Nephron progenitor cell (in vitro differentiated cells): ENCODE measurements at regions not wholly inside any gene's neighbourhood (a gene's known extent, or its start where the extent isn't known, plus 50 kb on each side); places are given as distances from the start of the nearest gene placed in this dataset.

ENCODE experiments used
- DNase-seq: peaks from one replicate; pipeline ENCODE4 v3.0.0; 2021
- H3K27ac Mint-ChIP-seq: 2 replicates; pipeline ENCODE4 v1.8.0; 2021; ENCODE audit warnings: mild to moderate bottlenecking, moderate library complexity, mixed read lengths
- H3K27me3 Mint-ChIP-seq: 2 replicates; pipeline ENCODE4 v1.8.0; 2021; ENCODE audit warnings: mild to moderate bottlenecking, low read depth, mixed read lengths; ENCODE audit not compliant: poor library complexity
- H3K36me3 Mint-ChIP-seq: 2 replicates; pipeline ENCODE4 v1.8.0; 2021; ENCODE audit warnings: low read depth, mixed read lengths
- H3K4me1 Mint-ChIP-seq: 2 replicates; pipeline ENCODE4 v1.8.0; 2021; ENCODE audit warnings: mixed read lengths
- H3K4me3 Mint-ChIP-seq: 2 replicates; pipeline ENCODE4 v1.8.0; 2021; ENCODE audit warnings: mild to moderate bottlenecking, moderate library complexity, mixed read lengths
- H3K9me3 Mint-ChIP-seq: 2 replicates; pipeline ENCODE4 v1.8.0; 2021; ENCODE audit warnings: mild to moderate bottlenecking, moderate library complexity, mixed read lengths
- TF ChIP-seq, protein P1 (sequence below): fragments of 200-600 bp; sonication (generic); IDR thresholded peaks from 2 replicates; pipeline ENCODE4 v1.5.0; 2021; ENCODE audit warnings: antibody characterized with exemption

DNA sequence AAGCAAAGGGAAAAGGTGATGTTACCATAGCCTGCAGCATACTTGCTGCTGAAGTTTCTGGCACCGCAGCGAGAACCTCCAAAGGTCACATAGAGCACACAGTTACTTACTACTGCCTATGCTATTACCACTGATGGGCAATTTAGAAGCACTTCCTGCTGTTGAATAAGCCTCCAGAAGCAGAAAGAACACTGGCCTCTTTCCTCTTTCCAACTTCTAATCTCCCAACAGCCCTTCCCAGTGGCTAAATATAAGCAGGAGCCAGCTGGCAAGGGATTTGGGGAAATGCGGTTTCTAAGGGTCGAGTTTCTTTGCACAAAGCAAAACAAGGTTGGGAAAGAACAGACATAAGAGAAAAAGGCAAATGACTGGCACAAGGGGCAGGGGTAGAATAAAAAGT, 669.2 kb upstream of the ACO1 start:
- no peak overlapping the region for H3K27ac Mint-ChIP-seq
- H3K27me3 Mint-ChIP-seq: no peaks in the 10 kb centered on the region
- no peaks in the 10 kb centered on the region for H3K36me3 Mint-ChIP-seq
- H3K4me3 Mint-ChIP-seq: no peak overlapping the region
- DNase-seq: no peak
- H3K9me3 Mint-ChIP-seq: no peaks in the 10 kb centered on the region
- TF ChIP-seq, protein P1, sequence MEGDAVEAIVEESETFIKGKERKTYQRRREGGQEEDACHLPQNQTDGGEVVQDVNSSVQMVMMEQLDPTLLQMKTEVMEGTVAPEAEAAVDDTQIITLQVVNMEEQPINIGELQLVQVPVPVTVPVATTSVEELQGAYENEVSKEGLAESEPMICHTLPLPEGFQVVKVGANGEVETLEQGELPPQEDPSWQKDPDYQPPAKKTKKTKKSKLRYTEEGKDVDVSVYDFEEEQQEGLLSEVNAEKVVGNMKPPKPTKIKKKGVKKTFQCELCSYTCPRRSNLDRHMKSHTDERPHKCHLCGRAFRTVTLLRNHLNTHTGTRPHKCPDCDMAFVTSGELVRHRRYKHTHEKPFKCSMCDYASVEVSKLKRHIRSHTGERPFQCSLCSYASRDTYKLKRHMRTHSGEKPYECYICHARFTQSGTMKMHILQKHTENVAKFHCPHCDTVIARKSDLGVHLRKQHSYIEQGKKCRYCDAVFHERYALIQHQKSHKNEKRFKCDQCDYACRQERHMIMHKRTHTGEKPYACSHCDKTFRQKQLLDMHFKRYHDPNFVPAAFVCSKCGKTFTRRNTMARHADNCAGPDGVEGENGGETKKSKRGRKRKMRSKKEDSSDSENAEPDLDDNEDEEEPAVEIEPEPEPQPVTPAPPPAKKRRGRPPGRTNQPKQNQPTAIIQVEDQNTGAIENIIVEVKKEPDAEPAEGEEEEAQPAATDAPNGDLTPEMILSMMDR: no peak
- no peaks in the 10 kb centered on the region for H3K4me1 Mint-ChIP-seq

DNA sequence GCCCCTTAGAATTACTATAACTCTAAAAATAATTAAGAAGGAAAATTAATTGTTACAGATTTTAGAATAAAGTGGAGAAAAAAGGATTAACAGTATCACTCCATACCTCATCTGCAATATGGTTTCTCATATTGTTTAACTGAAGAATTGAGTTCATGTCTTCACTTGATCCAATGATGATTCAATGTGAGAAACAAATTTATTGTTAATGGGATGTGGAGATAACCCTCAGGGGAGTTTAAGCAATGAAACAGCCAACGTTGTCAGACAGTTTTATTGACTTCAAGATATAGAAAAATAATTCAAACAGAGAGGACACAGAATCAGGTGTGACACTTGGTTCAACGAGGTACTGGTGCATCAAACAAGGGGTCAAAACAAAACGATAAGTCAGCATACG, 665.2 kb upstream of the ACO1 start:
- Mint-ChIP-seq H3K4me3 (no peak overlapping the region), H3K27ac (no peak overlapping the region), H3K4me1 (no peaks in the 10 kb centered on the region), H3K27me3 (no peaks in the 10 kb centered on the region), H3K36me3 (no peaks in the 10 kb centered on the region), H3K9me3 (no peaks in the 10 kb centered on the region)
- no peak for DNase-seq
- TF ChIP-seq, protein P1: no peak

DNA sequence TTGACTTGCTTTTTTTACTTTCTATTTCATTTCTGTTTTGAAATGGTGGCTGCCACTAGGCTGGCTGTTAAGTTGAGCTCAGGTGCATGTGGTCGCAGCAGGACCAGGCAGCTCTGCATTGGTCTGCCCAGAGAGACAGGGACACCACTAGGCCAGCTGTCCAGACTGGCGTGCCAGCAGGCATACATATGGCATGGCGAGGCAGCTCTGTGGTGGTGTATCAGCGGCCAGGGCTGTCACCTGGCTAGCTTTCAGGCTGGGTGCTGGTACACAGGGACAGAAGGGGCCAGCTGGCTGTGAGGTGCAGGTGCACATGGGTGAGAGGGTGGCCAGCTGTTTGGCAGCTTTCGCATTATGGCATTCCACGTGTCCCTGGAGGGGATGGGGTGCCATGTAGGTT, 654.0 kb upstream of the ACO1 start:
- Mint-ChIP-seq H3K4me3 (no peak overlapping the region), H3K27ac (no peak overlapping the region), H3K4me1 (no peaks in the 10 kb centered on the region), H3K9me3 (no peaks in the 10 kb centered on the region), H3K36me3 (no peaks in the 10 kb centered on the region), H3K27me3 (no peaks in the 10 kb centered on the region)
- TF ChIP-seq, protein P1: no peak
- DNase-seq: no peak

DNA sequence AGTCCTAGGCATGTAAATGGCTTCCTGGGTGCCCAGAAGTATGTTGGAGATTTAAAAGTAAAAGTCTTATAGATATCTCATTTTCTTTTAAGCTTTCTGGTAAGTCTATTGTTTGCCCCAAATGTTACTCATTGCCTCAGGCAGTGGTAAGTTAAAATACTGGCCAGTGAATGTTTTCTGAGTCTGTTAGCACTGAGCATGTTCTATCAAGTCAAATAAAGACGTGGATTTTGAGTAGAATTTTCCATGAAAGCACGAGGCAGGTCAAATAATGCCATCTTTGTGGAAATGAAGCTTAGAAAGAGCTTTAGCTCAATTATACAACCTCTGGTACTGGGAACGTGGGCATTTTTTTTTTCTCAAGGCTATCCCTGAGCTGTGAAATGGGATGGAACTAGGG, 651.3 kb upstream of the ACO1 start:
- H3K27me3 Mint-ChIP-seq: no peaks in the 10 kb centered on the region
- no peaks in the 10 kb centered on the region for H3K9me3 Mint-ChIP-seq
- H3K27ac Mint-ChIP-seq: no peak overlapping the region
- H3K4me3 Mint-ChIP-seq: no peak overlapping the region
- H3K4me1 Mint-ChIP-seq: no peaks in the 10 kb centered on the region
- TF ChIP-seq, protein P1: no peak
- no peaks in the 10 kb centered on the region for H3K36me3 Mint-ChIP-seq
- no peak for DNase-seq

DNA sequence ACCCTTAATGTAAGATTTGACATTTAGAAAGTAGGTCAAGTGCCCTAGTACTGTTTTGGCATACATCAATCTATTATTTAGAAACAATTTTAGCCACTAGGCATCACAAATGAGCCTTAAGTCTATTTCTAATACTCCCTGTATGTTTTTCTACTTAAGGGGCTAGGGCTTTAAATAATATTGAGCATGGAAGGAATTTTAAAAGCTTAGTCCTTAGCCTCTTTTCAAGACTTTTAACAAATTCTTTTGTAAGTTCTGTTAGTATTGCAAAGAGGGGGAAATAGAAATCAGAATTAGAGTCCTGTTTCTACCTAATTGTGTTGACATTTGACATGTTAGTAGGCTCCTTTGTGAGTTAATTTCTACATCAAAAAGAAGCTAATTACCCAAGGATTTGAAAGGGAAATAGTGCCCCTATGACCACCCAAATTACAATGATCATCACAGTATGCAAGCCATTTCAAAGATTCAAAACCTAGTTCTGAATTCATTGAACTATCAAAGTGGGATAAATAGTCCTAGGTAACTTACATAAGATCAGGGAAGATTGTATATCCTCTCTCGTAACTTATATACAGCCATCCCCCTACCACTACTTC, 647.8 kb upstream of the ACO1 start:
- no peak for DNase-seq
- Mint-ChIP-seq H3K36me3 (no peaks in the 10 kb centered on the region), H3K4me1 (no peaks in the 10 kb centered on the region), H3K27me3 (no peaks in the 10 kb centered on the region), H3K9me3 (no peaks in the 10 kb centered on the region), H3K4me3 (no peak overlapping the region), H3K27ac (no peak overlapping the region)
- TF ChIP-seq, protein P1: no peak

DNA sequence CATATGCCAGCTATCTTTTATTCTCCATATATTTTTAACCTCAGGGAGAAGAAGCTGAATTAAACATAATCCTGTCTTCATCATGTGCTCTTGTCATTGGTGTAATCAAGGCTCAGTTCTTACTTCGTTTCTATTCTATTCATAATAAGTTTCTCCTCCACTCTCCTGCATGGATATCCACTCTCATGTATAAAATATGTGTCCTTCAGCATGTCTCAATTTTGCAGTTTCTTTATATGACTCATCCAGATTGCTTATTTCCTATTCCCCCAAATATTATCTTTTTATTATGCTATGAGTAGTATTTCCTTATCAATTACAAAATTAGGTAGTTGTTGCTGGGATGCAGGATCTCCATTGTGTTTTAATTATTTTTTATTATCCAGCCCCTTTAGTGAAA, 643.7 kb upstream of the ACO1 start:
- TF ChIP-seq, protein P1: no peak
- no peaks in the 10 kb centered on the region for H3K36me3 Mint-ChIP-seq
- no peak for DNase-seq
- H3K4me1 Mint-ChIP-seq: no peaks in the 10 kb centered on the region
- H3K27me3 Mint-ChIP-seq: no peaks in the 10 kb centered on the region
- no peak overlapping the region for H3K4me3 Mint-ChIP-seq
- no peaks in the 10 kb centered on the region for H3K9me3 Mint-ChIP-seq
- no peak overlapping the region for H3K27ac Mint-ChIP-seq
